ENCODE measurements at regions not wholly inside any gene's neighbourhood (a gene's known extent, or its start where the extent isn't known, plus 50 kb on each side); places are given as distances from the start of the nearest gene placed in this dataset.

DNA sequence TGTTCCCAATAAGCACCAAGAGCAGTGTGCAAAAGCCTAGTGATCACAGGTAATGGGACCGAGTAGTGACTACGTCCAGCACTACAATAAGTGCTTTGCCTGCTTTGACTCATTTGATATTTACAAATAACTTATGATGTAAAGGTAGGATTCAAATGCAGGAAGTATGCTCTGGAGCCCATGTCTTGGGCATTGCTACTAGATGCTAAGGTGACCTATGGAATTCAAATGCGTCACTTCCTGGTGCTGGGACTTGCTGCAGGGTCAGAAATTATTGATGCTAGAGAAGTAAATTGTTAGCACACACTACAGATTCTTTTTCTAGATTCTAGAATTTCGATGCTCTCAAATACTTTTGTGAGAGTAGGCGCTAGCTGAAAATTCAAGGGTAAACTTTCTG is 101.2 kb upstream of the TSC22D2 start:
- TF ChIP-seq SIN3A (IDR thresholded peaks at IDR 0.05; ENCODE audit: borderline replicate concordance, insufficient read depth, low read length) = no peak
- TF ChIP-seq, protein P1, sequence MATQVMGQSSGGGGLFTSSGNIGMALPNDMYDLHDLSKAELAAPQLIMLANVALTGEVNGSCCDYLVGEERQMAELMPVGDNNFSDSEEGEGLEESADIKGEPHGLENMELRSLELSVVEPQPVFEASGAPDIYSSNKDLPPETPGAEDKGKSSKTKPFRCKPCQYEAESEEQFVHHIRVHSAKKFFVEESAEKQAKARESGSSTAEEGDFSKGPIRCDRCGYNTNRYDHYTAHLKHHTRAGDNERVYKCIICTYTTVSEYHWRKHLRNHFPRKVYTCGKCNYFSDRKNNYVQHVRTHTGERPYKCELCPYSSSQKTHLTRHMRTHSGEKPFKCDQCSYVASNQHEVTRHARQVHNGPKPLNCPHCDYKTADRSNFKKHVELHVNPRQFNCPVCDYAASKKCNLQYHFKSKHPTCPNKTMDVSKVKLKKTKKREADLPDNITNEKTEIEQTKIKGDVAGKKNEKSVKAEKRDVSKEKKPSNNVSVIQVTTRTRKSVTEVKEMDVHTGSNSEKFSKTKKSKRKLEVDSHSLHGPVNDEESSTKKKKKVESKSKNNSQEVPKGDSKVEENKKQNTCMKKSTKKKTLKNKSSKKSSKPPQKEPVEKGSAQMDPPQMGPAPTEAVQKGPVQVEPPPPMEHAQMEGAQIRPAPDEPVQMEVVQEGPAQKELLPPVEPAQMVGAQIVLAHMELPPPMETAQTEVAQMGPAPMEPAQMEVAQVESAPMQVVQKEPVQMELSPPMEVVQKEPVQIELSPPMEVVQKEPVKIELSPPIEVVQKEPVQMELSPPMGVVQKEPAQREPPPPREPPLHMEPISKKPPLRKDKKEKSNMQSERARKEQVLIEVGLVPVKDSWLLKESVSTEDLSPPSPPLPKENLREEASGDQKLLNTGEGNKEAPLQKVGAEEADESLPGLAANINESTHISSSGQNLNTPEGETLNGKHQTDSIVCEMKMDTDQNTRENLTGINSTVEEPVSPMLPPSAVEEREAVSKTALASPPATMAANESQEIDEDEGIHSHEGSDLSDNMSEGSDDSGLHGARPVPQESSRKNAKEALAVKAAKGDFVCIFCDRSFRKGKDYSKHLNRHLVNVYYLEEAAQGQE (IDR thresholded peaks at IDR 0.05; ENCODE audit: insufficient read depth in 1 of 2, low read depth in 2 of 2, low read length in 2 of 2) = no peak
- no peak for TF ChIP-seq POLR2AphosphoS5 (IDR thresholded peaks at IDR 0.05; ENCODE audit: low read depth, low read length)
- no peak for TF ChIP-seq TAF1 (IDR thresholded peaks at IDR 0.05; ENCODE audit: borderline replicate concordance, insufficient read depth, low read length)
- no peak for TF ChIP-seq FOXP2 (optimal IDR thresholded peaks at IDR 0.05; ENCODE audit: borderline replicate concordance, extremely low read depth, extremely low read length, insufficient read depth)

All from PFSK-1 (cell line).